Psoas muscle (tissue), 7 donors: ENCODE measurements at regions not wholly inside any gene's neighbourhood (a gene's known extent, or its start where the extent isn't known, plus 50 kb on each side); places are given as distances from the start of the nearest gene placed in this dataset.

Source experiments
- ATAC-seq, 4 donors: fragments of 200-7000 bp; cut with Tn5 transposase; one replicate each; pipeline ENCODE4 v1.9.1; 2020; ENCODE audit warnings: moderate library complexity in 3 of 4, mild to moderate bottlenecking in 2 of 4
- DNase-seq, 2 donors: peaks; one replicate each; pipeline ENCODE4 v3.0.0-alpha.2; 2020
- H3K27ac ChIP-seq: fragments of 200-600 bp; one replicate; pipeline ENCODE4 v1.8.0; 2022
- H3K27me3 ChIP-seq, 3 donors: fragments of 200-600 bp in 1 of 3; one replicate each; pipeline versions ENCODE4 v1.6.1 to v1.8.0; 2013 to 2022; ENCODE audit warnings: low read length in 2 of 3, mild to moderate bottlenecking in 2 of 3, moderate library complexity in 1 of 3; ENCODE audit not compliant: insufficient read depth in 3 of 3
- H3K36me3 ChIP-seq, 2 donors: fragments of 200-600 bp in 1 of 2; one replicate each; pipeline versions ENCODE4 v1.6.1 to v1.8.0; 2013 to 2022; ENCODE audit warnings: low read depth in 1 of 2, mild to moderate bottlenecking in 1 of 2, moderate library complexity in 1 of 2; ENCODE audit not compliant: insufficient read depth in 1 of 2
- H3K4me1 ChIP-seq: fragments of 200-600 bp; one replicate; pipeline ENCODE4 v1.8.0; 2022
- H3K4me3 ChIP-seq: fragments of 200-600 bp; one replicate; pipeline ENCODE4 v1.8.0; 2022; ENCODE audit warnings: mild to moderate bottlenecking
- H3K9me3 ChIP-seq: fragments of 200-600 bp; one replicate; pipeline ENCODE4 v1.8.0; 2022
- CTCF ChIP-seq: fragments of 200-600 bp; IDR thresholded peaks from one replicate; pipeline ENCODE4 v1.8.0; 2022; ENCODE audit warnings: antibody characterized with exemption
- WGBS, 3 donors: extraction: QIAGEN DNeasy Blood & Tissue Kit; methylation state at CpG; one replicate each; pipeline versions ENCODE4 v1.1.6 to v1.1.7; 2013; 5-methylcytosine and 5-hydroxymethylcytosine counted together
- intact Hi-C, 2 donors: fragments of 100-400 bp; cut with DNase I; formaldehyde crosslinking; loops; one replicate each; pipeline versions ENCODE4 v1.11.0 to v1.14.2; 2022
- donor health status: healthy with polysubstance abuse.
- donor health status: DM: no; HTN: no; CAD: no; lungs with moderate emphysema.
- donor health status: Bipolar disorder and iron deficiency.
- donor health status: healthy.
- donor health status: DM: yes; HTN: yes; CAD: no.
- donor health status: DM: no; HTN: no; CAD: no.
- donor health status: DM: yes; HTN: yes; CAD: no.

DNA sequence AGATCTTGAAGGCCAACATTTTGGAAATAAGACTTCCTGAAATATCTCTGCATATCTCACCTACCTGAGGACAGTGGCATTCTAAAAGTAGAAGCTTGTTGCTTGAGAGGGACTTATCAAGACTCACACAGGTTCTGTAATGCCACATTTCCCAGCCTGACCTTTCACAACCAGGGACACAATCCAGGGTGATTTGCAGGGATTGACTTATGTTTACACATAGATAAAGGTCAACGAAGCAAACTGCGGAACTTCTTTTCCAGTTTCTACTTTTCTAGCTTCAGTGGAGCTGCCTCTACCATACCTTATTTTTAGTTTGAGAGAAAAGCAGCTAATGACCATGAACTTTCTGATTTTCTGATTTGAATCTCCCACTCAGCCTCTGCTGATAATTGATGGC is 148.7 kb downstream of the SLC16A9 start:
- intact Hi-C loops, result no loop called here
- ATAC-seq, result no peak

GRCh38 chr10:59560161-59560560 is 149.5 kb downstream of the SLC16A9 start:
- no peak for ATAC-seq
- TF ChIP-seq CTCF, result no peak
- WGBS, 3 donors, result 72 to 76% (median 74%) methylated on average over 2 of the region's 2 CpGs

More for the DNA sequence above, 148.7 kb downstream of the SLC16A9 start:
- no peak for DNase-seq
- 76 to 86% (median 80%) methylated on average over 2 of the region's 2 CpGs for WGBS, 3 donors
- Histone ChIP-seq H3K27ac (no peak overlapping the region), H3K36me3 (no peaks in the 10 kb centered on the region), H3K4me1 (no peaks in the 10 kb centered on the region), H3K4me3 (no peak overlapping the region), H3K27me3 (peaks cover 0 to 6% (median 0%) of the 10 kb centered on the region in 3 donors), H3K9me3 (no peaks in the 10 kb centered on the region)
- no peak for TF ChIP-seq CTCF

GRCh38 chr10:59558066-59558465 is 151.6 kb downstream of the SLC16A9 start:
- DNase-seq, result no peak
- no peaks in the 10 kb centered on the region for H3K9me3 ChIP-seq
- no peak for ATAC-seq
- intact Hi-C loops, result no loop called here
- no peaks in the 10 kb centered on the region for H3K4me1 ChIP-seq
- H3K36me3 ChIP-seq, result no peaks in the 10 kb centered on the region
- 55 to 71% (median 56%) methylated on average over 4 of the region's 4 CpGs for WGBS, 3 donors
- no peak for TF ChIP-seq CTCF
- peaks cover 0 to 6% (median 0%) of the 10 kb centered on the region in 3 donors for H3K27me3 ChIP-seq
- no peak overlapping the region for H3K27ac ChIP-seq
- no peak overlapping the region for H3K4me3 ChIP-seq

More at GRCh38 chr10:59560161-59560560, 149.5 kb downstream of the SLC16A9 start:
- H3K27ac ChIP-seq, result no peak overlapping the region
- H3K4me1 ChIP-seq, result no peaks in the 10 kb centered on the region
- no peak overlapping the region for H3K4me3 ChIP-seq
- peaks cover 0 to 6% (median 0%) of the 10 kb centered on the region in 3 donors for H3K27me3 ChIP-seq
- no peaks in the 10 kb centered on the region for H3K36me3 ChIP-seq
- no peaks in the 10 kb centered on the region for H3K9me3 ChIP-seq
- no peak for DNase-seq
- intact Hi-C loops, result no loop called here

- no peak for TF ChIP-seq CTCF
- intact Hi-C loops, result no loop called here
- ATAC-seq (no peak), DNase-seq (no peak)
- Histone ChIP-seq H3K27me3 (peaks cover 0 to 6% (median 0%) of the 10 kb centered on the region in 3 donors), H3K9me3 (no peaks in the 10 kb centered on the region), H3K4me1 (no peaks in the 10 kb centered on the region), H3K27ac (no peak overlapping the region), H3K36me3 (no peaks in the 10 kb centered on the region), H3K4me3 (no peak overlapping the region)
- 38 to 40% (median 39%) methylated on average over 3 of the region's 3 CpGs for WGBS, 3 donors
These were observed 152.0 kb downstream of the SLC16A9 start for GRCh38 chr10:59557642-59558041.

- no peak overlapping the region for H3K4me3 ChIP-seq
- TF ChIP-seq CTCF, result no peak
- no peak for ATAC-seq
- no peaks in the 10 kb centered on the region for H3K9me3 ChIP-seq
- 9 to 17% (median 13%) methylated on average over 1 of the region's 1 CpG for WGBS, 3 donors
- DNase-seq, result no peak
- no peaks in the 10 kb centered on the region for H3K4me1 ChIP-seq
- intact Hi-C loops, result no loop called here
- no peak overlapping the region for H3K27ac ChIP-seq
- peaks cover 0 to 6% (median 0%) of the 10 kb centered on the region in 3 donors for H3K27me3 ChIP-seq
- no peaks in the 10 kb centered on the region for H3K36me3 ChIP-seq
These were observed 152.6 kb downstream of the SLC16A9 start for GRCh38 chr10:59557052-59557451.
